Stomach (tissue), 8 donors: ENCODE measurements at regions not wholly inside any gene's neighbourhood (a gene's known extent, or its start where the extent isn't known, plus 50 kb on each side); places are given as distances from the start of the nearest gene placed in this dataset.

Experiments used
- DNase-seq, 2 donors: peaks; one replicate each; pipeline versions ENCODE4 v3.0.0 to v3.0.0-alpha.2; 2013 to 2019
- H3K27ac ChIP-seq, 5 donors: fragments of 200-600 bp in 4 of 5; sonication (generic) in 4 of 5; one replicate each; pipeline ENCODE4 v1.5.1; 2013 to 2019; ENCODE audit warnings: mild to moderate bottlenecking in 1 of 5, moderate library complexity in 1 of 5
- H3K27me3 ChIP-seq, 3 donors: fragments of 200-600 bp; sonication (generic); one replicate each; pipeline ENCODE4 v1.5.1; 2017 to 2019; ENCODE audit warnings: mixed run types in 1 of 3
- H3K36me3 ChIP-seq, 4 donors: fragments of 200-600 bp; sonication (generic); 1 replicate in 3 of 4; 2 replicates in 1 of 4; pipeline ENCODE4 v1.5.1; 2016 to 2019
- H3K4me1 ChIP-seq, 4 donors: fragments of 200-600 bp; sonication (generic); one replicate each; pipeline ENCODE4 v1.5.1; 2016 to 2019
- H3K4me3 ChIP-seq, 4 donors: fragments of 200-600 bp; sonication (generic) in 3 of 4; one replicate each; pipeline ENCODE4 v1.5.1; 2016 to 2019; ENCODE audit warnings: mild to moderate bottlenecking in 1 of 4
- H3K9me3 ChIP-seq, 4 donors: fragments of 200-600 bp; sonication (generic); one replicate each; pipeline ENCODE4 v1.5.1; 2016 to 2019
- EP300 ChIP-seq: sonication (generic); formaldehyde crosslinking; IDR thresholded peaks from one replicate; pipeline ENCODE4 v1.6.1; 2017; ENCODE audit warnings: antibody characterized with exemption
- POLR2A ChIP-seq, 4 donors: fragments of 450-650 bp; IDR thresholded peaks; one replicate each; pipeline ENCODE4 v1.6.1; 2016; ENCODE audit warnings: antibody characterized with exemption in 4 of 4, control low read depth in 2 of 4, mild to moderate bottlenecking in 1 of 4, moderate library complexity in 1 of 4
- POLR2AphosphoS5 ChIP-seq, 3 donors: sonication (generic); formaldehyde crosslinking; IDR thresholded peaks; one replicate each; pipeline ENCODE4 v1.6.1; 2016; ENCODE audit warnings: antibody characterized with exemption in 3 of 3
- WGBS, 5 donors: extraction: QIAGEN DNeasy Blood & Tissue Kit in 3 of 5; methylation state at CpG; one replicate each; pipeline versions ENCODE4 v1.1.5 to v1.1.7; 2013 to 2018; 5-methylcytosine and 5-hydroxymethylcytosine counted together
- intact Hi-C: fragments of 100-400 bp; cut with DNase I; formaldehyde crosslinking; loops from one replicate; pipeline ENCODE4 v1.15.1; 2023; ENCODE audit warnings: low total_unique reads
- TF ChIP-seq, protein P1 (sequence below), 7 experiments: fragments of 450-650 bp in 4 of 7; fragments of 200-600 bp in 3 of 7; sonication (generic) in 3 of 7; IDR thresholded peaks; one replicate each; pipeline ENCODE4 v1.5.1; 2016 to 2019; ENCODE audit warnings: antibody characterized with exemption in 7 of 7, control low read depth in 2 of 7, mild to moderate bottlenecking in 1 of 7
- donor health status: healthy with polysubstance abuse.
- donor health status: Bipolar disorder and iron deficiency.
- donor health status: healthy.

DNA sequence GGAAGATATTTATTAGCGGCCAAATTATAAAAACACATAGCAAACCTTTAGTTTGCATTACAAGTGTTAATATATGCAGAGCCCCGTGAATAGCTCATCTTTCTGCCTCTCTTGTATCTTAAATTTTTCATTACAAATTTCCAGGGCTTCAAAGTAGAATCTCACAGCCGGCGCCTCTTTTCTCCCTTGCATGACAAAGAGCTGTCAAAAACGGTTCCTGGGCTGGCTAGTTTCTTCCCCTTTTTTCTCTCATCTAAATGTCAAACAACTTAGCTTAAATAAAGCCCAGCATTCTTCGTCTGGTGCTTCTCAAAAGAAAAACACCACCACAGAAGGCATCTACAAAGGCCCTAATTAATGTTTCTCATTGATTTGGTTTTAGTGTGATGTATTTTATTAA lies 253.0 kb downstream of the INSC start:
- 29 to 49% (median 40%) methylated on average over 6 of the region's 6 CpGs for WGBS, 5 donors
- no peak for DNase-seq
- intact Hi-C loops, result no loop called here
- Histone ChIP-seq H3K27ac (no peak overlapping the region), H3K4me1 (no peaks in the 10 kb centered on the region), H3K9me3 (no peaks in the 10 kb centered on the region), H3K4me3 (no peak overlapping the region), H3K36me3 (no peaks in the 10 kb centered on the region), H3K27me3 (no peaks in the 10 kb centered on the region)
- TF ChIP-seq, protein P1, sequence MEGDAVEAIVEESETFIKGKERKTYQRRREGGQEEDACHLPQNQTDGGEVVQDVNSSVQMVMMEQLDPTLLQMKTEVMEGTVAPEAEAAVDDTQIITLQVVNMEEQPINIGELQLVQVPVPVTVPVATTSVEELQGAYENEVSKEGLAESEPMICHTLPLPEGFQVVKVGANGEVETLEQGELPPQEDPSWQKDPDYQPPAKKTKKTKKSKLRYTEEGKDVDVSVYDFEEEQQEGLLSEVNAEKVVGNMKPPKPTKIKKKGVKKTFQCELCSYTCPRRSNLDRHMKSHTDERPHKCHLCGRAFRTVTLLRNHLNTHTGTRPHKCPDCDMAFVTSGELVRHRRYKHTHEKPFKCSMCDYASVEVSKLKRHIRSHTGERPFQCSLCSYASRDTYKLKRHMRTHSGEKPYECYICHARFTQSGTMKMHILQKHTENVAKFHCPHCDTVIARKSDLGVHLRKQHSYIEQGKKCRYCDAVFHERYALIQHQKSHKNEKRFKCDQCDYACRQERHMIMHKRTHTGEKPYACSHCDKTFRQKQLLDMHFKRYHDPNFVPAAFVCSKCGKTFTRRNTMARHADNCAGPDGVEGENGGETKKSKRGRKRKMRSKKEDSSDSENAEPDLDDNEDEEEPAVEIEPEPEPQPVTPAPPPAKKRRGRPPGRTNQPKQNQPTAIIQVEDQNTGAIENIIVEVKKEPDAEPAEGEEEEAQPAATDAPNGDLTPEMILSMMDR (IDR thresholded peaks at IDR 0.05), result no peak
- no peak for TF ChIP-seq POLR2AphosphoS5 (IDR thresholded peaks at IDR 0.05)
- no peak for TF ChIP-seq POLR2A (IDR thresholded peaks at IDR 0.05)
- no peak for TF ChIP-seq EP300

DNA sequence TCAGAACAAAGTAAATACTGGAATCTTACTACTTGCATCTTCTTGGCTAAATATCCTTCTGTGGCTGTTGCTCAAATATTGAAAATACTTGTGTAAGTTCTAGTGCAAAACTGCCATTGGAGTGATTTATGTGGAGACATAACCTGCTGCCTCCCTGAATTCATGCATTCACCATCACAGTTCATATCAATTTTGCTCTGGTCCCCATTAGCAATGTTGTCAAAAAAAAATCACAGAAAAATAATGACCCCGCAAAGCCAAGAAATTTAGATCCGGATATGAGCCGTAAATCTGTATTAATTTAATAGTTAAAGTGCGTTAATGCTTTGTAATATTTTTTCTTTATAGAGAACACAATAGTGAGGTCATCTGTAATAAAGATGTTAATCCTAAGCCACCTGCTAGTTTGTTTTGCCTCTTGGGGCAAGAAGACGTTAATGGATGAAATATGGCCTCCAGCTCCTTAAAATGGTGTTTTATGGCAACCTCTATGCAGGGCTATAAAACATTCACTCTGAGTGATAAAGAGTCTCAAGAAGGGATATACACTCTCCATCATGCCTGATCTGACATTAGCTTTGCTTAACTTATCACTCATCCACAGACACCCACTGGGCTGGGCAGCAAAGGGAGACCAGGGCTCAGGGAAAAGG lies 255.9 kb downstream of the INSC start:
- TF ChIP-seq POLR2A (IDR thresholded peaks at IDR 0.05) (no peak), EP300 (no peak), POLR2AphosphoS5 (IDR thresholded peaks at IDR 0.05) (no peak)
- TF ChIP-seq, protein P1 (IDR thresholded peaks at IDR 0.05), result no peak
- Histone ChIP-seq H3K36me3 (no peaks in the 10 kb centered on the region), H3K27me3 (no peaks in the 10 kb centered on the region), H3K4me1 (no peaks in the 10 kb centered on the region), H3K9me3 (no peaks in the 10 kb centered on the region), H3K27ac (no peak overlapping the region), H3K4me3 (no peak overlapping the region)
- WGBS, 5 donors, result 86 to 92% (median 88%) methylated on average over 5 of the region's 5 CpGs
- intact Hi-C loops, result no loop called here
- DNase-seq, result no peak

DNA sequence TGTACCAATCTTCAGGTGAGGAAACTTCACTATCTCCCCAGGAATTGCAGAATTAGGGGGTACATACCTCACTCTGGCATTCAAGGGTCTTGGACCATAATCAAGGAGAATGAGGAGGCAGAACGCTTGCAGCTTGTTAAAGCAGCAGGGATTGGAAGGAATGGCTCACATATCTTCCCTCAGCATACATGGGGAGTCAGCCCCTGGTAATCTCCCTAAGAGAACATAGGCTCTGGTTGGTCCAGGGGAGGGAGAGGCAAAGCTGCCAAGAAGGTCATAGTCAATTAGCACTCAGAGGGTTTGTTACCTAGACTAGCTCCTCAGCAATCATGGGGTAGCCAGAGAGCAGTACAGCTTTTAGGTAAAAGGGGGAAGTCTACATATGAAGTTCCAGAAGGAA lies 256.8 kb downstream of the INSC start:
- no peaks in the 10 kb centered on the region for H3K9me3 ChIP-seq
- H3K36me3 ChIP-seq, result no peaks in the 10 kb centered on the region
- intact Hi-C loops, result no loop called here
- H3K4me3 ChIP-seq, result no peak overlapping the region
- 63 to 88% (median 73%) methylated on average over 1 of the region's 1 CpG for WGBS, 5 donors
- TF ChIP-seq POLR2A (IDR thresholded peaks at IDR 0.05), result no peak
- TF ChIP-seq, protein P1 (IDR thresholded peaks at IDR 0.05), result no peak
- TF ChIP-seq EP300, result no peak
- TF ChIP-seq POLR2AphosphoS5 (IDR thresholded peaks at IDR 0.05), result no peak
- no peaks in the 10 kb centered on the region for H3K4me1 ChIP-seq
- H3K27ac ChIP-seq, result no peak overlapping the region
- H3K27me3 ChIP-seq, result no peaks in the 10 kb centered on the region
- no peak for DNase-seq

DNA sequence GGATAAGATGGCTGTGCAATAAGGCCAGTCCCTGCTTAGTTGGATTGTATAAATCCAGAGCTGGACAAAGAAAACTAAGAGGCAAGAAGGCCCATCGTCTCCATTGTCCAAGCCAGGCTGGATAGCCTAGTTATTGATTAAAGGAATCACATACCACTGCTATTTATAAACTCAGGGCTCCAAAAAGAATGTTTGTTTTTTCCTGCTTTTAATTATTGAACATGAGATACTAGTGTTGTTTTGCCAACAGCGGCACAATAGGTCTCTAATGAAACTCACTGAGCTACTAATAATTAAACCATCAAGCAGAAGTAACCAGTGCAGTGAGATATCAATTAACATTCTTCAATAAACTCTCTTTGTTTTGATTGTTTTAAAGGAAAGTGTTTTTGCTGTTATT lies 259.7 kb downstream of the INSC start:
- H3K4me3 ChIP-seq, result no peak overlapping the region
- H3K27ac ChIP-seq, result no peak overlapping the region
- H3K9me3 ChIP-seq, result peaks cover 0 to 15% (median 10%) of the 10 kb centered on the region in 4 donors
- H3K36me3 ChIP-seq, result no peaks in the 10 kb centered on the region
- H3K27me3 ChIP-seq, result no peaks in the 10 kb centered on the region
- no peaks in the 10 kb centered on the region for H3K4me1 ChIP-seq
- WGBS, 5 donors, result 27 to 67% (median 53%) methylated on average over 2 of the region's 2 CpGs
- intact Hi-C loops, result no loop called here
- TF ChIP-seq POLR2AphosphoS5 (IDR thresholded peaks at IDR 0.05), result no peak
- TF ChIP-seq POLR2A (IDR thresholded peaks at IDR 0.05), result no peak
- TF ChIP-seq, protein P1 (IDR thresholded peaks at IDR 0.05), result no peak
- TF ChIP-seq EP300, result no peak
- no peak for DNase-seq
